ENCODE measurements at regions not wholly inside any gene's neighbourhood (a gene's known extent, or its start where the extent isn't known, plus 50 kb on each side); places are given as distances from the start of the nearest gene placed in this dataset.
"Not testable (repeated sequence)": the region's sequence is repeated elsewhere in the genome, so short reads cannot be mapped to it uniquely, and the experiment has no call there.

DNA sequence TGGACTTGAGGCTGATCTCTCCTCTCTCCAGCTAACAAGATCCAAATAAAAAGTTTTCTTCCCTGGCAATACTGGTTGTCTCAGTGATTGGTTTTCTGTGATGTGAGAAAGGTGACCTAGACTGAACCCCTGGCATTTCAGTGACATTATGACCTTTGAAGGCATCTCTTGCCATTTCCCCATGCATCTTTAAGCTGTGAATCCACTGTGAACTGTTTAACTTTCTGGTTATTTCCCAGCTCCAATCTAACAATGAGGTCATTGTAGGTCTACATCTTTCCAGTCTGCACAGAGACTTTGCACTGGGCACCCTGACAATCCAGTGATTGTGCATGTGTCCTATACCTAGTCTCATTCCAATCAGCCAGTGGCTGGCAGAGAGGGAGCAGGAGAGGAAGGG is 155.9 kb upstream of the NUDT4 start:
- Mint-ChIP-seq H3K4me1 (peaks cover 6 to 7% (median 6%) of the 10 kb centered on the region in 3 donors), H3K36me3 (peaks cover 2% of the 10 kb centered on the region), H3K9me3 (peaks cover 0 to 12% (median 0%) of the 10 kb centered on the region in 3 donors), H3K4me3 (no peak overlapping the region), H3K27me3 (no peaks in the 10 kb centered on the region), H3K27ac (no peak overlapping the region)

GRCh38 chr12:93223440-93224426 is 154.0 kb upstream of the NUDT4 start:
- Mint-ChIP-seq H3K27ac (no peak overlapping the region), H3K4me1 (no peaks in the 10 kb centered on the region), H3K4me3 (no peak overlapping the region), H3K27me3 (no peaks in the 10 kb centered on the region), H3K36me3 (no peaks in the 10 kb centered on the region), H3K9me3 (peaks cover 0 to 12% (median 1%) of the 10 kb centered on the region in 3 donors)

DNA sequence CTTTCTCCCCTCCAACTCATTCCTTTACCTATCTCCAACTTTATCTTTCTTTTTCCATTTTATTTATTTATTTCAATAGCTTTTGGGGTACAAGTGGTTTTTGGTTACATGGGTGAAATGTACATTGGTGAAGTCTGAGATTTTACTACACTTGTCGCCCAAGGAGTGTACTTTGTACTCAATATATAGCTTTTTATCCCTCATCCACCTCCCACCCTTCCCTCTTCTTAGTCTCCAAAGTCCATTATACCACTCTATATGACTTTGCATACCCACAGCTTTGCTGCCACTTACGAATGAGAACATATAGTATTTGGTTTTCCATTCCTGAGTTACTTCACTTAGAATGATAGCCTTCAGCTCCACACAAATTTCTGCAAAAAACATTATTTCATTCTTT is 152.6 kb upstream of the NUDT4 start:
- no peaks in the 10 kb centered on the region for H3K4me1 Mint-ChIP-seq
- H3K9me3 Mint-ChIP-seq: peaks cover 0 to 12% (median 1%) of the 10 kb centered on the region in 3 donors

GRCh38 chr12:93226361-93226760 is 151.4 kb upstream of the NUDT4 start:
- no peaks in the 10 kb centered on the region for H3K4me1 Mint-ChIP-seq
- H3K36me3 Mint-ChIP-seq: no peaks in the 10 kb centered on the region
- no peaks in the 10 kb centered on the region for H3K27me3 Mint-ChIP-seq
- peaks cover 0 to 6% (median 1%) of the 10 kb centered on the region in 3 donors for H3K9me3 Mint-ChIP-seq
- H3K27ac Mint-ChIP-seq: no peak overlapping the region
- H3K4me3 Mint-ChIP-seq: no peak overlapping the region

More for the DNA sequence above, 152.6 kb upstream of the NUDT4 start:
- no peaks in the 10 kb centered on the region for H3K27me3 Mint-ChIP-seq
- no peak overlapping the region for H3K4me3 Mint-ChIP-seq
- no peak overlapping the region for H3K27ac Mint-ChIP-seq
- no peaks in the 10 kb centered on the region for H3K36me3 Mint-ChIP-seq

DNA sequence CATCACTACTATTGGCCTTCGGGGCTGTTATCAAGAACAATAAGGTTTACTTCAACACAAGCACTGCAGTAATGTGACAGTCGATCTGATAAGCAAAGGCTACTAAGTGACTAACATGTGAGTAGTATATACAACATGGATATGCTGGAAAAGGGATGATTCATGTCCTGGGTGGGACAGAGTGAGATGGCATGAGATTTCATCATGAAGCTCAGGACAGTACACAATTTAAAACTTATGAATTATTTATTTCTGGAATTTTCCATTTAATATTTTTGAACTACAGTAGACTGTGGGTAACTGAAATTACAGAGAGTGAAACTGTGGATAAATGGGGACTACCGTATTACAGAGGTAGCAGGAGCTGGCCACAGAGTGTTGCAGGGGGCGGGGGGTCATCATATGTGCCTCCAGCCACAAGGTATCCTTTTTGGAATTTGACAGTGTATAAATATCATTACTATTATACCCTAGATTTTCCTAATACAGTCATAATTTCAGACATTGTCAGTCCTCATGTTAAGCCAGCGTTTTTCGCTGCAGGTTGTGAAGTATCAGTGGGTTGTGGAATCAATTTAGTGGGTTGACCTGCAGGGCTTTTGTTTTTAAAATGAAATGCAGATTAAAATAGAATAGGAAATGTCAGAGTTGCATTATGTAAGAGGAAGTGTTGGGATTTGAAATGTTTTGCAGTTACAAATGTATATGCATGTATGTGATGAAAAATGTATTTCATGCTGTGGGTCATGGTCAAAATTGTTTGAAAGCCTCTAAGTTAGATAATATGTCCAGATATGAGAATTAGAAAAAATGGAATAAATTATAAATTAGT is 148.0 kb upstream of the NUDT4 start:
- peaks cover 1% of the 10 kb centered on the region for H3K36me3 Mint-ChIP-seq
- no peak overlapping the region for H3K4me3 Mint-ChIP-seq
- H3K9me3 Mint-ChIP-seq: peaks cover 0 to 1% (median 0%) of the 10 kb centered on the region in 3 donors
- no peak overlapping the region for H3K27ac Mint-ChIP-seq
- H3K4me1 Mint-ChIP-seq: no peaks in the 10 kb centered on the region
- no peaks in the 10 kb centered on the region for H3K27me3 Mint-ChIP-seq

- Mint-ChIP-seq H3K27me3 (peaks cover 2% of the 10 kb centered on the region), H3K36me3 (peaks cover 1% of the 10 kb centered on the region), H3K4me3 (no peak overlapping the region), H3K4me1 (no peaks in the 10 kb centered on the region), H3K9me3 (peaks cover 0 to 1% (median 0%) of the 10 kb centered on the region in 3 donors), H3K27ac (no peak overlapping the region)
Observed at GRCh38 chr12:93230326-93230720, 147.4 kb upstream of the NUDT4 start.

GRCh38 chr12:93231938-93232337 is 145.8 kb upstream of the NUDT4 start:
- Mint-ChIP-seq H3K36me3 (peaks cover 1% of the 10 kb centered on the region), H3K4me3 (no peak overlapping the region), H3K9me3 (peaks cover 0 to 1% (median 0%) of the 10 kb centered on the region in 3 donors), H3K27ac (peak overlapping the region in 1 of 3 donors; percentile 35), H3K4me1 (no peaks in the 10 kb centered on the region), H3K27me3 (peaks cover 2% of the 10 kb centered on the region)

DNA sequence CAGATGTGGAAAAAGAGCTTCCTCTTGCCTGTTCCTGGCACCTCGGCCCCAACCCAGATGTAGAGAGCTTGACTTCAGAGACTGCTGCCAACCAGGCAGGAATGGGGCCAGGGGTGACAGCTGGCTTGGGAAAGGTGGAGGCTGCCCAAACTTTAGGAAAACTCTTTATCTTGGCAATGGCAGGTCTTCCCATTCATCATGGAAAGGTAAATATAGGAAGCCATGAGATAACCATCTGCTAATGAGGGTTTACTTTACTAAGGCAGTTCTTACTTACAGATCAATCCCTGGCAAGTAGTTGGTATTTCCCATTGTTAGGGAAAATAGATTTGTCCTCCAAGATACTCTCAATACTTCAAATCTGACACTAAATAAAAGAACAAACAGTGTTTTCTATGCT is 143.1 kb upstream of the NUDT4 start:
- Mint-ChIP-seq H3K4me1 (no peaks in the 10 kb centered on the region), H3K27ac (peak overlapping the region in 1 of 3 donors; percentile 62), H3K36me3 (peaks cover 1% of the 10 kb centered on the region), H3K9me3 (peaks cover 0 to 2% (median 2%) of the 10 kb centered on the region in 3 donors), H3K4me3 (no peak overlapping the region), H3K27me3 (peaks cover 2% of the 10 kb centered on the region)

GRCh38 chr12:93235881-93236280 is 141.8 kb upstream of the NUDT4 start:
- Mint-ChIP-seq H3K27ac (no peak overlapping the region), H3K36me3 (peaks cover 1% of the 10 kb centered on the region), H3K4me1 (no peaks in the 10 kb centered on the region), H3K4me3 (no peak overlapping the region), H3K9me3 (peaks cover 2 to 6% (median 4%) of the 10 kb centered on the region in 3 donors), H3K27me3 (peaks cover 2% of the 10 kb centered on the region)

DNA sequence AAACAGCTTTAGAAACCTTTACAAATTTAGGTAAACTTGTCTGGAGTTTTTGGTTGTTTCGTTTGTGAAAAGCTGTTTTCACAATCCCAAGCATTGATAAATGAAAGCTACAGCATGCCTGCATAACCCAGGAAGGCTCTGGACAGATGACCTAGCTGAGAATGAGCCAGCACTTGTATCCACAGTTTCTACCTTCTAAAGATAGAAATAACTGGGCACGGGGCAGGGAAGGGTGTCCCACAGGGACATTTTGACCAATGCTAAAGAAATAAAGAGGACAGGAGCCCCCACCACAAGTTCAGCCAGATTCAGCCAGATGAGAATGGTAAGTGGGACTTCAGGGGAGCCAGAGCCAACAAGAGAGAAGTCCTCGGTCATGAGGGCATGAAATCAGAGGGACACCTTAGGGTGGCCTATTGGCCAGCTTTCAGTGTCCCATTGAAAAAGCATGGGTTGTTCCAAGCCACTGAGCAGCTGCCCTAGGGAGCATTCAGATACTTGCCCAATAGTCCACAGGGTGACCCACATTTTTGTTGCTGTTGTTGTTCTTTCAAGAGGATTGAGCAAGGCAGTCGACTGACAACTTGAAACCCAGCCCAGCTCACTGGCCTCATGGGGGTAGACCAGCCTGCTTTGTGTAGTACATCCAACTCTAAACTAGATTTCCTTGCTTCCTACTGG is 140.3 kb upstream of the NUDT4 start:
- Mint-ChIP-seq H3K9me3 (peaks cover 3 to 6% (median 4%) of the 10 kb centered on the region in 3 donors), H3K27me3 (peaks cover 2% of the 10 kb centered on the region), H3K27ac (peak overlapping the region in 1 of 3 donors; percentile 23), H3K4me3 (peak overlapping the region in 1 of 4 donors; percentile 78), H3K4me1 (no peaks in the 10 kb centered on the region), H3K36me3 (peaks cover 1% of the 10 kb centered on the region)

DNA sequence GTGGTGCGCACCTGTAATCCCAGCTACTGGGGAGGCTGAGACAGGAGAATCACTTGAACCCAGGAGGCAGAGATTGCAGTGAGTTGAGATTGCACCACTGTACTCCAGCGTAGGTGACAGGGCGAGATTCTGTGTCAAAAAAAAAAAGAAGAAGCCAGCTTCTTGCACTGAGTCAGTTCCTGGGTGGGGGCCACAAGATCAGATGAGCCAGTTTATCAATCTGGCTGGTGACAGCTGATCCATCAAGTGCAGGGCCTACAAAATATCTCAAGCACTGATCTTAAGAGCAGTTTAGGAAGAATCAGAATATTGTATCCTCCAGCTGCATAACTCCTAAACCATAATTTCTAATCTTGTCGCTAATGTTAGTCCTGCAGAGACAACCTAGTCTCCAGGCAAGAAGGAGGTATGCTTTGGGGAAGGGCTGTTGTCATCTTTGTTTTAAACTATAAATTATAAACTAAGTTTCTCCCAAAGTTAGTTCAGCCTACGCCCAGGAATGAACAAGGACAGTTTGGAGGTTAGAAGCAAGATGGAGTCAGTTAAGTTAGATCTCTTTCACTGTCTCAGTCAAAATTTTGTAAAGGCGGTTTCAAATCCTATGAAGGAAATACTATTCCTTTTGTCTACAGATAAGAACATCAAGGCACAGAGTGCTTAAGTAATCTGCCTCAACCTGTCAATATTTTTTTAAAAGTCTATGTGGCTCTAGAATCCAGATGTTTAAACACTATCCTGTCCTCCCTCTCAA is 139.0 kb upstream of the NUDT4 start:
- not testable (repeated sequence) for H3K4me1 Mint-ChIP-seq, H3K4me3 Mint-ChIP-seq, H3K9me3 Mint-ChIP-seq, H3K27me3 Mint-ChIP-seq, H3K27ac Mint-ChIP-seq, H3K36me3 Mint-ChIP-seq

GRCh38 chr12:93239789-93240188 is 137.9 kb upstream of the NUDT4 start:
- not testable (repeated sequence) for H3K9me3 Mint-ChIP-seq, H3K27ac Mint-ChIP-seq, H3K27me3 Mint-ChIP-seq, H3K36me3 Mint-ChIP-seq
- peak overlapping the region in 1 of 4 donors; percentile 41 for H3K4me3 Mint-ChIP-seq
- peaks cover 8 to 15% (median 10%) of the 10 kb centered on the region in 3 donors for H3K4me1 Mint-ChIP-seq

DNA sequence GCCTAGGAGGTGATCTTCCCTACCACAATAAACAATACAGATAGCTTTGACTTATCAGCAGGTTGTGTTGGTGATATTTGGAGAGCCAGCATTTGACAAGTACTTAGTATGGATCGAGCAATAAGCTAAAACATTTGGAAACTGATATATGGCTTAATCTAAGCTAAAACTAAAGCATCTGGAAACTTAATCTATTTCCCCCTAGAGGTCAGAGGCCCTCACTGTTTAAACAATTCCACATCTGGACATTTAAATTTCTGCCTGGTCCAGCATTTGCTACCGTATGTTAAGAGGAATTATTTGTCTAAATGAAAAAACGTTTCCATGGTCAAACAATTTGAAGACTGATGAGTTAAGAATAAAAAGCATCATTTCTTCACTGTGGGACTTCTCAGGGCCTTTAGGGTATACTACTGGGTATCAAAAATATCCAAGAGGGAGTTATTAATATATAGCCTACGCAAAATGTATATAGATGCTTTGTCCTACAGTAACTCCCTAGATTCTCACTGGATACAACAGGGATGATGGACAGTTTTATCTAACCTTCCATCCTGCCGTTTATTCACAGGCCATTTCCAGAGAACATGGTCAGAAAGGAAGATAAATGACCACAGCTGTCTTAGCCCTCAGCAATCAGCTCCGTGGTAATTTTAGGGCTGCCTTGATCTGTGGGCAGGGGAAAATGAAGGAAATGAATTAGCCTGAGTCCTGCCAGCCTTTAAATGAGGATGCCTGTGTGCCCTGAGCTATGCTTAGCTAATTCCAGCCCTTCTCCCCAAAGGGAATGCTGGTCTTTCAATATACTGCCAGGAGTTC is 135.4 kb upstream of the NUDT4 start:
- Mint-ChIP-seq H3K4me1 (peaks cover 15 to 28% (median 19%) of the 10 kb centered on the region in 3 donors), H3K4me3 (no peak overlapping the region), H3K9me3 (peaks cover 3 to 6% (median 4%) of the 10 kb centered on the region in 3 donors), H3K27me3 (no peaks in the 10 kb centered on the region), H3K36me3 (no peaks in the 10 kb centered on the region), H3K27ac (no peak overlapping the region)

Data from IgD-negative memory B cell (primary cell).